ENCODE measurements at regions not wholly inside any gene's neighbourhood (a gene's known extent, or its start where the extent isn't known, plus 50 kb on each side); places are given as distances from the start of the nearest gene placed in this dataset.

- H3K4me2 ChIP-seq (ENCODE audit: low read depth, low read length, poor library complexity, severe bottlenecking), result no peak overlapping the region
These were observed 478.8 kb downstream of the LRIG3 start for GRCh38 chr12:58441483-58441882.

GRCh38 chr12:58443273-58443980 lies 476.9 kb downstream of the LRIG3 start:
- Histone ChIP-seq H3K4me3 (ENCODE audit: insufficient read depth, low read length, poor library complexity, severe bottlenecking) (no peak overlapping the region), H3K9ac (ENCODE audit: low read length) (no peak overlapping the region), H3K27ac (ENCODE audit: low read depth, low read length) (no peak overlapping the region), H3K9me3 (ENCODE audit: insufficient read depth, low read length) (no peaks in the 10 kb centered on the region), H3F3A (ENCODE audit: insufficient read depth) (no peaks in the 10 kb centered on the region), H3K36me3 (ENCODE audit: low read length) (no peaks in the 10 kb centered on the region), H3K4me2 (ENCODE audit: low read depth, low read length, poor library complexity, severe bottlenecking) (no peak overlapping the region), H3K79me2 (ENCODE audit: insufficient read depth, low read length) (no peaks in the 10 kb centered on the region), H3K9me2 (replicated peaks; ENCODE audit: insufficient read depth, low read length) (no peaks in the 10 kb centered on the region), H4K20me1 (ENCODE audit: low read depth, low read length) (no peaks in the 10 kb centered on the region), H3K27me3 (ENCODE audit: low read length) (no peaks in the 10 kb centered on the region; the same call in 1 of the 2 replicates), H2AFZ (ENCODE audit: low read depth, low read length, severe bottlenecking) (no peak overlapping the region)
- TF ChIP-seq EZH2phosphoT487 (conservative IDR thresholded peaks at IDR 0.05; ENCODE audit: low read length) (no peak), CTCF (IDR thresholded peaks at IDR 0.05; ENCODE audit: insufficient read depth, low read length, poor library complexity, severe bottlenecking) (no peak)

More at GRCh38 chr12:58441483-58441882, 478.8 kb downstream of the LRIG3 start:
- TF ChIP-seq CTCF (IDR thresholded peaks at IDR 0.05; ENCODE audit: insufficient read depth, low read length, poor library complexity, severe bottlenecking) (no peak), EZH2phosphoT487 (conservative IDR thresholded peaks at IDR 0.05; ENCODE audit: low read length) (no peak)
- H4K20me1 ChIP-seq (ENCODE audit: low read depth, low read length), result no peaks in the 10 kb centered on the region
- H3K36me3 ChIP-seq (ENCODE audit: low read length), result no peaks in the 10 kb centered on the region
- no peaks in the 10 kb centered on the region for H3K79me2 ChIP-seq (ENCODE audit: insufficient read depth, low read length)
- H3K9me3 ChIP-seq (ENCODE audit: insufficient read depth, low read length), result no peaks in the 10 kb centered on the region
- no peaks in the 10 kb centered on the region for H3F3A ChIP-seq (ENCODE audit: insufficient read depth)
- H3K27me3 ChIP-seq (ENCODE audit: low read length), result no peaks in the 10 kb centered on the region; the same call in 1 of the 2 replicates
- no peaks in the 10 kb centered on the region for H3K9me2 ChIP-seq (replicated peaks; ENCODE audit: insufficient read depth, low read length)
- no peak overlapping the region for H3K9ac ChIP-seq (ENCODE audit: low read length)
- no peak overlapping the region for H3K4me3 ChIP-seq (ENCODE audit: insufficient read depth, low read length, poor library complexity, severe bottlenecking)
- H2AFZ ChIP-seq (ENCODE audit: low read depth, low read length, severe bottlenecking), result no peak overlapping the region
- no peak overlapping the region for H3K27ac ChIP-seq (ENCODE audit: low read depth, low read length)

- no peak overlapping the region for H3K4me2 ChIP-seq (ENCODE audit: low read depth, low read length, poor library complexity, severe bottlenecking)
- TF ChIP-seq CTCF (IDR thresholded peaks at IDR 0.05; ENCODE audit: insufficient read depth, low read length, poor library complexity, severe bottlenecking) (no peak), EZH2phosphoT487 (conservative IDR thresholded peaks at IDR 0.05; ENCODE audit: low read length) (no peak)
- H3K9ac ChIP-seq (ENCODE audit: low read length), result no peak overlapping the region
- H3K27me3 ChIP-seq (ENCODE audit: low read length), result no peaks in the 10 kb centered on the region; the same call in 1 of the 2 replicates
- H2AFZ ChIP-seq (ENCODE audit: low read depth, low read length, severe bottlenecking), result no peak overlapping the region
- H4K20me1 ChIP-seq (ENCODE audit: low read depth, low read length), result no peaks in the 10 kb centered on the region
- no peaks in the 10 kb centered on the region for H3K79me2 ChIP-seq (ENCODE audit: insufficient read depth, low read length)
- no peaks in the 10 kb centered on the region for H3K9me3 ChIP-seq (ENCODE audit: insufficient read depth, low read length)
- no peak overlapping the region for H3K27ac ChIP-seq (ENCODE audit: low read depth, low read length)
- no peaks in the 10 kb centered on the region for H3K36me3 ChIP-seq (ENCODE audit: low read length)
- H3K4me3 ChIP-seq (ENCODE audit: insufficient read depth, low read length, poor library complexity, severe bottlenecking), result no peak overlapping the region
- no peaks in the 10 kb centered on the region for H3K9me2 ChIP-seq (replicated peaks; ENCODE audit: insufficient read depth, low read length)
- no peaks in the 10 kb centered on the region for H3F3A ChIP-seq (ENCODE audit: insufficient read depth)
These were observed 476.3 kb downstream of the LRIG3 start for GRCh38 chr12:58443981-58444371.
